ENCODE measurements at regions not wholly inside any gene's neighbourhood (a gene's known extent, or its start where the extent isn't known, plus 50 kb on each side); places are given as distances from the start of the nearest gene placed in this dataset.
A peak's percentile ranks its signal among the peaks of the same experiment; 100 is the strongest.
"Not testable (repeated sequence)": the region's sequence is repeated elsewhere in the genome, so short reads cannot be mapped to it uniquely, and the experiment has no call there.

GRCh38 chr4:77308843-77309242 is 151.8 kb downstream of the CCNG2 start:
- peak; percentile 25 for DNase-seq

- DNase-seq: no peak
These were observed 152.5 kb downstream of the CCNG2 start for GRCh38 chr4:77309496-77309895.

- no peak for DNase-seq
These were observed 153.9 kb downstream of the CCNG2 start for GRCh38 chr4:77310931-77311330.

GRCh38 chr4:77314697-77315096 is 157.7 kb downstream of the CCNG2 start:
- DNase-seq: no peak

GRCh38 chr4:77327151-77327550 is 170.1 kb downstream of the CCNG2 start:
- no peak for DNase-seq

- DNase-seq: no peak
These were observed 175.8 kb downstream of the CCNG2 start for GRCh38 chr4:77332696-77333270.

- DNase-seq: no peak
These were observed 179.6 kb downstream of the CCNG2 start for GRCh38 chr4:77336411-77337142.

GRCh38 chr4:77342170-77342810 is 185.3 kb downstream of the CCNG2 start:
- DNase-seq: no peak

- DNase-seq: no peak
These were observed 187.0 kb downstream of the CCNG2 start for GRCh38 chr4:77344001-77344400.

GRCh38 chr4:77344784-77345183 is 187.8 kb downstream of the CCNG2 start:
- DNase-seq: no peak

GRCh38 chr4:77347351-77347966 is 190.5 kb downstream of the CCNG2 start:
- no peak for DNase-seq

- DNase-seq: no peak
These were observed 191.8 kb downstream of the CCNG2 start for GRCh38 chr4:77348815-77349214.

GRCh38 chr4:77349364-77349763 is 192.4 kb downstream of the CCNG2 start:
- DNase-seq: no peak

GRCh38 chr4:77349796-77350195 is 192.8 kb downstream of the CCNG2 start:
- DNase-seq: no peak

- DNase-seq: no peak
These were observed 195.2 kb downstream of the CCNG2 start for GRCh38 chr4:77352192-77352591.

- not testable (repeated sequence) for DNase-seq
These were observed 196.8 kb downstream of the CCNG2 start for GRCh38 chr4:77353724-77354315.

GRCh38 chr4:77354550-77354949 is 197.5 kb downstream of the CCNG2 start:
- no peak for DNase-seq

- DNase-seq: no peak
These were observed 198.7 kb downstream of the CCNG2 start for GRCh38 chr4:77355731-77356130.

- DNase-seq: no peak
These were observed 201.4 kb downstream of the CCNG2 start for GRCh38 chr4:77358315-77358928.

GRCh38 chr4:77360451-77360850 is 203.4 kb downstream of the CCNG2 start:
- DNase-seq: no peak

- DNase-seq: not testable (repeated sequence)
These were observed 209.9 kb downstream of the CCNG2 start for GRCh38 chr4:77366876-77367275.

GRCh38 chr4:77367638-77368037 is 210.6 kb downstream of the CCNG2 start:
- DNase-seq: no peak

GRCh38 chr4:77372375-77372774 is 215.4 kb downstream of the CCNG2 start:
- no peak for DNase-seq

Measured in SIG-M5 (cell line).